Liver (tissue), 8 donors: ENCODE measurements at regions not wholly inside any gene's neighbourhood (a gene's known extent, or its start where the extent isn't known, plus 50 kb on each side); places are given as distances from the start of the nearest gene placed in this dataset.

Source experiments
- DNase-seq: peaks from one replicate; pipeline ENCODE4 v3.0.0-alpha.2; 2017; ENCODE audit warnings: low spot score
- H3K27ac ChIP-seq, 2 donors: one replicate each; pipeline ENCODE4 v1.7.0; 2013; ENCODE audit warnings: inconsistent platforms in 2 of 2, low read length in 2 of 2, control low read depth in 1 of 2, low read depth in 1 of 2, mild to moderate bottlenecking in 1 of 2
- H3K27me3 ChIP-seq, 4 donors: one replicate each; pipeline versions ENCODE4 v1.6.1 to v1.7.0; 2013; ENCODE audit warnings: low read length in 3 of 4, inconsistent platforms in 1 of 4, mild to moderate bottlenecking in 1 of 4, moderate library complexity in 1 of 4; ENCODE audit not compliant: control insufficient read depth in 4 of 4, insufficient read depth in 4 of 4
- H3K36me3 ChIP-seq, 4 donors: one replicate each; pipeline versions ENCODE4 v1.6.1 to v1.7.0; 2013; ENCODE audit warnings: low read length in 3 of 4, mild to moderate bottlenecking in 3 of 4, low read depth in 1 of 4, moderate library complexity in 1 of 4; ENCODE audit not compliant: control insufficient read depth in 4 of 4, insufficient read depth in 3 of 4
- H3K4me1 ChIP-seq, 4 donors: one replicate each; pipeline versions ENCODE4 v1.6.1 to v1.7.0; 2013; ENCODE audit warnings: low read length in 3 of 4, mild to moderate bottlenecking in 3 of 4, moderate library complexity in 1 of 4; ENCODE audit not compliant: control insufficient read depth in 4 of 4, insufficient read depth in 4 of 4
- H3K4me3 ChIP-seq, 3 donors: one replicate each; pipeline versions ENCODE4 v1.6.1 to v1.7.0; 2013; ENCODE audit warnings: low read length in 3 of 3, control low read depth in 1 of 3, low read depth in 1 of 3, mild to moderate bottlenecking in 1 of 3
- H3K9ac ChIP-seq, 2 donors: one replicate each; pipeline ENCODE4 v1.7.0; 2013; ENCODE audit warnings: low read length in 2 of 2, mild to moderate bottlenecking in 2 of 2, moderate library complexity in 2 of 2, control low read depth in 1 of 2, low read depth in 1 of 2
- H3K9me3 ChIP-seq, 4 donors: one replicate each; pipeline versions ENCODE4 v1.6.1 to v1.7.0; 2013; ENCODE audit warnings: low read length in 3 of 4; ENCODE audit not compliant: control insufficient read depth in 4 of 4
- EGR1 ChIP-seq, 2 donors: IDR thresholded peaks; 2 replicates each; pipeline ENCODE4 v1.6.1; 2016 to 2018; ENCODE audit warnings: antibody characterized with exemption in 2 of 2, low read depth in 2 of 2
- FOXA1 ChIP-seq: IDR thresholded peaks from 2 replicates; pipeline ENCODE4 v1.6.1; 2016; ENCODE audit warnings: antibody characterized with exemption
- FOXA2 ChIP-seq: IDR thresholded peaks from 2 replicates; pipeline ENCODE4 v1.6.1; 2016; ENCODE audit warnings: antibody characterized with exemption
- GABPA ChIP-seq, 2 donors: IDR thresholded peaks in 1 of 2; conservative IDR thresholded peaks in 1 of 2; 2 replicates each; pipeline ENCODE4 v1.6.1; 2016; ENCODE audit warnings: antibody characterized with exemption in 2 of 2, mild to moderate bottlenecking in 1 of 2, moderate library complexity in 1 of 2
- HNF4A ChIP-seq, 2 donors: conservative IDR thresholded peaks; 2 replicates each; pipeline ENCODE4 v1.6.1; 2016; ENCODE audit warnings: antibody characterized with exemption in 2 of 2, mild to moderate bottlenecking in 2 of 2
- HNF4G ChIP-seq: IDR thresholded peaks from 2 replicates; pipeline ENCODE4 v1.6.1; 2016; ENCODE audit warnings: antibody characterized with exemption
- JUND ChIP-seq, 2 donors: IDR thresholded peaks; 2 replicates each; pipeline ENCODE4 v1.6.1; 2016; ENCODE audit warnings: antibody characterized with exemption in 2 of 2
- NR2F2 ChIP-seq: IDR thresholded peaks from 2 replicates; pipeline ENCODE4 v1.6.1; 2016; ENCODE audit warnings: antibody characterized with exemption
- RAD21 ChIP-seq, 2 donors: IDR thresholded peaks; 2 replicates each; pipeline ENCODE4 v1.6.1; 2016; ENCODE audit warnings: antibody characterized with exemption in 2 of 2, mild to moderate bottlenecking in 2 of 2
- RXRA ChIP-seq, 2 donors: IDR thresholded peaks; 2 replicates each; pipeline ENCODE4 v1.6.1; 2017 to 2018; ENCODE audit warnings: antibody characterized with exemption in 2 of 2, mild to moderate bottlenecking in 1 of 2
- SP1 ChIP-seq: IDR thresholded peaks from 2 replicates; pipeline ENCODE4 v1.6.1; 2018; ENCODE audit warnings: antibody characterized with exemption, mild to moderate bottlenecking
- TAF1 ChIP-seq: conservative IDR thresholded peaks from 2 replicates; pipeline ENCODE4 v1.6.1; 2016; ENCODE audit warnings: antibody characterized with exemption, mild to moderate bottlenecking
- YY1 ChIP-seq: IDR thresholded peaks from 2 replicates; pipeline ENCODE4 v1.6.1; 2016; ENCODE audit warnings: antibody characterized with exemption, mild to moderate bottlenecking
- WGBS: extraction: QIAGEN DNeasy Blood & Tissue Kit; methylation state at CpG from one replicate; pipeline ENCODE4 v1.1.7; 2013; 5-methylcytosine and 5-hydroxymethylcytosine counted together
- TF ChIP-seq, protein P1 (sequence below): IDR thresholded peaks from 2 replicates; pipeline ENCODE4 v1.6.1; 2016; ENCODE audit warnings: antibody characterized with exemption
- TF ChIP-seq, protein P2 (sequence below): IDR thresholded peaks from 2 replicates; pipeline ENCODE4 v1.6.1; 2016; ENCODE audit warnings: antibody characterized with exemption
- TF ChIP-seq, protein P3 (sequence below): IDR thresholded peaks from 2 replicates; pipeline ENCODE4 v1.6.1; 2016; ENCODE audit warnings: antibody characterized with exemption
- TF ChIP-seq, protein P4 (sequence below): IDR thresholded peaks from 2 replicates; pipeline ENCODE4 v1.6.1; 2016; ENCODE audit warnings: antibody characterized with exemption, mild to moderate bottlenecking
- TF ChIP-seq, protein P5 (sequence below): fragments of 150-350 bp; IDR thresholded peaks from 2 replicates; pipeline ENCODE4 v1.5.1; 2017; ENCODE audit warnings: improper control_type of control experiment, low read depth, low read length; ENCODE audit not compliant: missing input control
- donor health status: healthy.
- donor health status: healthy.
- donor health status: healthy.
- donor health status: healthy.
- donor health status: healthy.

DNA sequence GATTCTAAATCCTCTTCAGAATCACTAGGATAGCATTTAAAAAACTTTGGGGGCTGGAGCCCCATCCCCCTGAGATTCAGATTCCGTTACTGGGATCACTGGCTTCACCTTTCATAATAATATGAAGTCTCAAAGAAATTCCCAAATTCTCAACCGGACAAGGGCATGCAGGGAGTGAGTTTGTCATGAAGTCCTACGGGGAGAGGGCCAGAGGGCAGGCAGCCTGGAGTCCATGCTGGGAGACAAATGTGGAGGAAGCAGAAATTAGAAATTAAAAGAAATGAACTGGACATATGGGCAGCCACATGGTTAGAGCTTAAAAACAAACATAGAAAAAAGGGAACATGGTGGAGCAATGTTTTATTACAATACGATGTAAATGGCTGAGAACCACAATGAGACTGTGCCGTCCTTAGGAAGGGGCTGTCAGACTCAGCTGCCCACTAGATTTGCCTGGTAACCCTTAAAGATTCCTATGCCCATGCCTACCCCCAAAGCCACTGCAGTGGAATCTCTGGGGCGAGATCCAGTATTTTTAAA is 142.6 kb downstream of the CEBPB start:
- TF ChIP-seq JUND (IDR thresholded peaks at IDR 0.05) = no peak
- no peak for TF ChIP-seq HNF4A (conservative IDR thresholded peaks at IDR 0.05)
- TF ChIP-seq FOXA2 = no peak
- TF ChIP-seq, protein P1, sequence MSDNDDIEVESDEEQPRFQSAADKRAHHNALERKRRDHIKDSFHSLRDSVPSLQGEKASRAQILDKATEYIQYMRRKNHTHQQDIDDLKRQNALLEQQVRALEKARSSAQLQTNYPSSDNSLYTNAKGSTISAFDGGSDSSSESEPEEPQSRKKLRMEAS = no peak
- no peak for TF ChIP-seq GABPA (IDR thresholded peaks at IDR 0.05 in 1 of 2, conservative IDR thresholded peaks at IDR 0.05 in 1 of 2)
- TF ChIP-seq, protein P2, sequence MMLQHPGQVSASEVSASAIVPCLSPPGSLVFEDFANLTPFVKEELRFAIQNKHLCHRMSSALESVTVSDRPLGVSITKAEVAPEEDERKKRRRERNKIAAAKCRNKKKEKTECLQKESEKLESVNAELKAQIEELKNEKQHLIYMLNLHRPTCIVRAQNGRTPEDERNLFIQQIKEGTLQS = no peak
- TF ChIP-seq RXRA (IDR thresholded peaks at IDR 0.05) = no peak
- no peak for TF ChIP-seq TAF1
- TF ChIP-seq, protein P3, sequence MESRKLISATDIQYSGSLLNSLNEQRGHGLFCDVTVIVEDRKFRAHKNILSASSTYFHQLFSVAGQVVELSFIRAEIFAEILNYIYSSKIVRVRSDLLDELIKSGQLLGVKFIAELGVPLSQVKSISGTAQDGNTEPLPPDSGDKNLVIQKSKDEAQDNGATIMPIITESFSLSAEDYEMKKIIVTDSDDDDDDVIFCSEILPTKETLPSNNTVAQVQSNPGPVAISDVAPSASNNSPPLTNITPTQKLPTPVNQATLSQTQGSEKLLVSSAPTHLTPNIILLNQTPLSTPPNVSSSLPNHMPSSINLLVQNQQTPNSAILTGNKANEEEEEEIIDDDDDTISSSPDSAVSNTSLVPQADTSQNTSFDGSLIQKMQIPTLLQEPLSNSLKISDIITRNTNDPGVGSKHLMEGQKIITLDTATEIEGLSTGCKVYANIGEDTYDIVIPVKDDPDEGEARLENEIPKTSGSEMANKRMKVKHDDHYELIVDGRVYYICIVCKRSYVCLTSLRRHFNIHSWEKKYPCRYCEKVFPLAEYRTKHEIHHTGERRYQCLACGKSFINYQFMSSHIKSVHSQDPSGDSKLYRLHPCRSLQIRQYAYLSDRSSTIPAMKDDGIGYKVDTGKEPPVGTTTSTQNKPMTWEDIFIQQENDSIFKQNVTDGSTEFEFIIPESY = no peak
- TF ChIP-seq RAD21 (IDR thresholded peaks at IDR 0.05) = no peak
- TF ChIP-seq EGR1 (IDR thresholded peaks at IDR 0.05; ENCODE audit: low read depth in 2 of 2) = no peak
- no peak for TF ChIP-seq FOXA1
- TF ChIP-seq, protein P4, sequence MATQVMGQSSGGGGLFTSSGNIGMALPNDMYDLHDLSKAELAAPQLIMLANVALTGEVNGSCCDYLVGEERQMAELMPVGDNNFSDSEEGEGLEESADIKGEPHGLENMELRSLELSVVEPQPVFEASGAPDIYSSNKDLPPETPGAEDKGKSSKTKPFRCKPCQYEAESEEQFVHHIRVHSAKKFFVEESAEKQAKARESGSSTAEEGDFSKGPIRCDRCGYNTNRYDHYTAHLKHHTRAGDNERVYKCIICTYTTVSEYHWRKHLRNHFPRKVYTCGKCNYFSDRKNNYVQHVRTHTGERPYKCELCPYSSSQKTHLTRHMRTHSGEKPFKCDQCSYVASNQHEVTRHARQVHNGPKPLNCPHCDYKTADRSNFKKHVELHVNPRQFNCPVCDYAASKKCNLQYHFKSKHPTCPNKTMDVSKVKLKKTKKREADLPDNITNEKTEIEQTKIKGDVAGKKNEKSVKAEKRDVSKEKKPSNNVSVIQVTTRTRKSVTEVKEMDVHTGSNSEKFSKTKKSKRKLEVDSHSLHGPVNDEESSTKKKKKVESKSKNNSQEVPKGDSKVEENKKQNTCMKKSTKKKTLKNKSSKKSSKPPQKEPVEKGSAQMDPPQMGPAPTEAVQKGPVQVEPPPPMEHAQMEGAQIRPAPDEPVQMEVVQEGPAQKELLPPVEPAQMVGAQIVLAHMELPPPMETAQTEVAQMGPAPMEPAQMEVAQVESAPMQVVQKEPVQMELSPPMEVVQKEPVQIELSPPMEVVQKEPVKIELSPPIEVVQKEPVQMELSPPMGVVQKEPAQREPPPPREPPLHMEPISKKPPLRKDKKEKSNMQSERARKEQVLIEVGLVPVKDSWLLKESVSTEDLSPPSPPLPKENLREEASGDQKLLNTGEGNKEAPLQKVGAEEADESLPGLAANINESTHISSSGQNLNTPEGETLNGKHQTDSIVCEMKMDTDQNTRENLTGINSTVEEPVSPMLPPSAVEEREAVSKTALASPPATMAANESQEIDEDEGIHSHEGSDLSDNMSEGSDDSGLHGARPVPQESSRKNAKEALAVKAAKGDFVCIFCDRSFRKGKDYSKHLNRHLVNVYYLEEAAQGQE = no peak
- no peak for TF ChIP-seq SP1
- TF ChIP-seq, protein P5, sequence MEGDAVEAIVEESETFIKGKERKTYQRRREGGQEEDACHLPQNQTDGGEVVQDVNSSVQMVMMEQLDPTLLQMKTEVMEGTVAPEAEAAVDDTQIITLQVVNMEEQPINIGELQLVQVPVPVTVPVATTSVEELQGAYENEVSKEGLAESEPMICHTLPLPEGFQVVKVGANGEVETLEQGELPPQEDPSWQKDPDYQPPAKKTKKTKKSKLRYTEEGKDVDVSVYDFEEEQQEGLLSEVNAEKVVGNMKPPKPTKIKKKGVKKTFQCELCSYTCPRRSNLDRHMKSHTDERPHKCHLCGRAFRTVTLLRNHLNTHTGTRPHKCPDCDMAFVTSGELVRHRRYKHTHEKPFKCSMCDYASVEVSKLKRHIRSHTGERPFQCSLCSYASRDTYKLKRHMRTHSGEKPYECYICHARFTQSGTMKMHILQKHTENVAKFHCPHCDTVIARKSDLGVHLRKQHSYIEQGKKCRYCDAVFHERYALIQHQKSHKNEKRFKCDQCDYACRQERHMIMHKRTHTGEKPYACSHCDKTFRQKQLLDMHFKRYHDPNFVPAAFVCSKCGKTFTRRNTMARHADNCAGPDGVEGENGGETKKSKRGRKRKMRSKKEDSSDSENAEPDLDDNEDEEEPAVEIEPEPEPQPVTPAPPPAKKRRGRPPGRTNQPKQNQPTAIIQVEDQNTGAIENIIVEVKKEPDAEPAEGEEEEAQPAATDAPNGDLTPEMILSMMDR = no peak
- TF ChIP-seq NR2F2 = no peak
- no peak for TF ChIP-seq HNF4G
- no peak for TF ChIP-seq YY1
- H3K27me3 ChIP-seq = no peaks in the 10 kb centered on the region
- H3K27ac ChIP-seq = no peak overlapping the region
- H3K4me1 ChIP-seq = peaks cover 8 to 16% (median 12%) of the 10 kb centered on the region in 4 donors
- DNase-seq = no peak
- H3K4me3 ChIP-seq = no peak overlapping the region
- H3K9ac ChIP-seq = no peak overlapping the region
- WGBS = 93% methylated on average over 6 of the region's 6 CpGs
- no peaks in the 10 kb centered on the region for H3K36me3 ChIP-seq
- H3K9me3 ChIP-seq = no peaks in the 10 kb centered on the region
